Endothelial cell of umbilical vein (primary cell): ENCODE measurements at regions not wholly inside any gene's neighbourhood (a gene's known extent, or its start where the extent isn't known, plus 50 kb on each side); places are given as distances from the start of the nearest gene placed in this dataset.

ENCODE experiments used
- BruUV-seq: library from RNA; stranded (reverse); fragments of 400-500 nt; replicated peaks from 2 replicates; lab custom pipeline; 2021; lab: Mats Ljungman, UMichigan
- CTCF ChIA-PET: fragments of 300-600, 350-600 bp; sonication (Branson Sonifier 250); formaldehyde crosslinking; loops from one replicate; lab custom pipeline; 2021; ENCODE audit warnings: antibody characterized with exemption, inconsistent platforms; lab: Charles Lee
- POLR2A ChIA-PET: fragments of 300-600, 350-600 bp; sonication (Branson Sonifier 250); formaldehyde crosslinking; loops from one replicate; lab custom pipeline; 2021; ENCODE audit warnings: antibody characterized with exemption, inconsistent platforms; lab: Charles Lee
- DNase-seq: peaks from one replicate; pipeline ENCODE4 v3.0.0-alpha.2; 2011; ENCODE audit warnings: low read depth, low spot score
- FAIRE-seq: peaks from 2 replicates; lab custom pipeline; 2011; peaks lifted over from hg19 to GRCh38; lab: Jason Lieb, UNC
- H2AFZ ChIP-seq: 2 replicates; pipeline ENCODE4 v1.6.0; 2012; ENCODE audit warnings: low read depth, low read length, control low read depth, inconsistent platforms
- H3K27ac ChIP-seq: 2 replicates; pipeline ENCODE4 v1.5.1; 2011; ENCODE audit warnings: low read depth, mild to moderate bottlenecking, control low read depth, low read length, moderate library complexity; ENCODE audit not compliant: insufficient read depth
- H3K27me3 ChIP-seq, 2 experiments: 2 replicates each; pipeline versions ENCODE4 v1.6.0 to v1.6.1; 2011; ENCODE audit warnings: low read length in 2 of 2, mixed read lengths in 1 of 2; ENCODE audit not compliant: control insufficient read depth in 2 of 2, insufficient read depth in 2 of 2
- H3K36me3 ChIP-seq, 2 experiments: 2 replicates in 1 of 2; 3 replicates in 1 of 2; pipeline ENCODE4 v1.5.1; 2011; ENCODE audit warnings: low read length in 2 of 2, mild to moderate bottlenecking in 1 of 2, moderate library complexity in 1 of 2; ENCODE audit not compliant: control insufficient read depth in 2 of 2, insufficient read depth in 2 of 2; ENCODE audit errors: extremely low read depth in 1 of 2
- H3K4me1 ChIP-seq: 3 replicates; pipeline ENCODE4 v1.5.1; 2011; ENCODE audit warnings: mild to moderate bottlenecking, low read length; ENCODE audit not compliant: control insufficient read depth, insufficient read depth; ENCODE audit errors: extremely low read depth
- H3K4me2 ChIP-seq: 2 replicates; pipeline ENCODE4 v1.6.1; 2011; ENCODE audit warnings: low read length, control low read depth, mixed read lengths; ENCODE audit not compliant: insufficient read depth
- H3K4me3 ChIP-seq, 3 experiments: fragments of 200-600 bp in 1 of 3; sonication (generic), shearing (Covaris generic) in 1 of 3; replicated peaks in 1 of 3; 2 replicates each; pipeline ENCODE4 v1.5.1; 2011 to 2016; ENCODE audit warnings: control low read depth in 3 of 3, low read length in 3 of 3, mild to moderate bottlenecking in 2 of 3, inconsistent platforms in 1 of 3, low read depth in 1 of 3, moderate library complexity in 1 of 3; ENCODE audit not compliant: insufficient read depth in 1 of 3
- H3K79me2 ChIP-seq: 2 replicates; pipeline ENCODE4 v1.6.0; 2012; ENCODE audit warnings: low read length, inconsistent platforms; ENCODE audit not compliant: control insufficient read depth, insufficient read depth
- H3K9ac ChIP-seq: replicated peaks from 2 replicates; pipeline ENCODE3; 2011; ENCODE audit warnings: low read length, control low read depth; ENCODE audit not compliant: insufficient read depth; ENCODE audit errors: extremely low read depth
- H3K9me1 ChIP-seq: replicated peaks from 3 replicates; pipeline ENCODE4 v1.6.0; 2011; ENCODE audit warnings: mild to moderate bottlenecking, low read length; ENCODE audit not compliant: control insufficient read depth, insufficient read depth; ENCODE audit errors: extremely low read depth
- H3K9me3 ChIP-seq: replicated peaks from 2 replicates; pipeline ENCODE4 v1.5.1; 2012; ENCODE audit warnings: low read length, inconsistent platforms; ENCODE audit not compliant: control insufficient read depth, insufficient read depth
- H4K20me1 ChIP-seq: replicated peaks from 2 replicates; pipeline ENCODE3; 2011; ENCODE audit warnings: mild to moderate bottlenecking, low read length; ENCODE audit not compliant: control insufficient read depth, insufficient read depth; ENCODE audit errors: extremely low read depth
- GATA2 ChIP-seq: IDR thresholded peaks from 2 replicates; pipeline ENCODE4 v1.7.0; 2011; ENCODE audit warnings: low read depth, mild to moderate bottlenecking, moderate library complexity, mixed read lengths, low read length; ENCODE audit not compliant: insufficient read length, insufficient read depth
- JUN ChIP-seq: IDR thresholded peaks from 2 replicates; pipeline ENCODE4 v1.6.1; 2011; ENCODE audit warnings: borderline replicate concordance, low read depth; ENCODE audit not compliant: insufficient read length, insufficient read depth
- POLR2AphosphoS5 ChIP-seq: IDR thresholded peaks from 2 replicates; pipeline ENCODE4 v1.6.1; 2012; ENCODE audit warnings: low read depth, mild to moderate bottlenecking, control low read depth, low read length, moderate library complexity; ENCODE audit not compliant: insufficient read depth
- dilution Hi-C: fragments of 300-500 bp; cut with MboI; formaldehyde crosslinking; loops from one replicate; pipeline ENCODE4 v1.15.0; 2019; ENCODE audit warnings: low sequenced_read_pairs; ENCODE audit not compliant: extremely low pct_ligation_motif_present
- intact Hi-C: fragments of 100-400 bp; cut with micrococcal nuclease; formaldehyde crosslinking; loops from one replicate; pipeline ENCODE4 v1.10.0; 2022
- TF ChIP-seq, protein P1 (sequence below), 2 donors: IDR thresholded peaks; 1 replicate in 1 of 2; 2 replicates in 1 of 2; pipeline ENCODE4 v1.5.1; 2011; ENCODE audit warnings: low read length in 2 of 2, mild to moderate bottlenecking in 2 of 2, moderate library complexity in 2 of 2, control low read depth in 1 of 2, inconsistent platforms in 1 of 2, low read depth in 1 of 2; ENCODE audit not compliant: insufficient read depth in 1 of 2; ENCODE audit errors: extremely low read depth in 1 of 2

DNA sequence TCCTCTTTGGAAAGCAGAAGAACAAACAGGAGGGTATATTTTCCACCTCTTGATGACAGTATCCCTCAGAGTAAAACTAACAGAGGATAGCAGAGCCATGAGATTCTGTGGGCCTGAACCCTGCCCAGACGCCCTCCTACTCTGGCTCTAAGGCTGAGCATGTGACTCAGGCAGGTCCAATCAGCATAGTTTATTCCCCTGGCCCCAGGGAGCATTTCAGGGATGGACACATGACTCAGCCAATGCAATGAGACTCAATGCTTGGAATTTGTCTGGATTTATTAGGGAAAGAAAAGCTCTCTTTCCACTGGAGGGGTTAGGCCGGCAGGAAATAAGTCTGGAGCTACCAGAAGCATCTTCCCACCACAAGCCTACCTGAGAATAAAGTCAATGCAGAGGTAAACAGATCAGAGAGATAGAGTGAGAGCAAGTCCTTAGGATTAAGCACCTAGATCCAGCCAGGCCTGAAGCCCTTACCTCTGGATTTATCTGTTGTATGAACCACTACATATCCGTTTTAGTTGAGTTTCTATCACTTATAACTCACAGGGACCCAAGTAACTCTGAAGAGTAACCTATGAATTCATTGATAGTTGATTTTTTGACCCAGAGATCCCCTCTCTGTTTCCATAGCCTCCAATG lies 68.2 kb upstream of the EYA2 start:
- no peaks in the 10 kb centered on the region for H3K9me1 ChIP-seq
- no peak for FAIRE-seq
- H3K9ac ChIP-seq = no peak overlapping the region
- DNase-seq = no peak
- no peaks in the 10 kb centered on the region for H4K20me1 ChIP-seq
- H3K4me1 ChIP-seq = no peaks in the 10 kb centered on the region
- H3K4me3 ChIP-seq = no peak overlapping the region
- BruUV-seq = no TSS peak
- TF ChIP-seq POLR2AphosphoS5 (no peak), GATA2 (no peak), JUN (no peak)
- TF ChIP-seq, protein P1, sequence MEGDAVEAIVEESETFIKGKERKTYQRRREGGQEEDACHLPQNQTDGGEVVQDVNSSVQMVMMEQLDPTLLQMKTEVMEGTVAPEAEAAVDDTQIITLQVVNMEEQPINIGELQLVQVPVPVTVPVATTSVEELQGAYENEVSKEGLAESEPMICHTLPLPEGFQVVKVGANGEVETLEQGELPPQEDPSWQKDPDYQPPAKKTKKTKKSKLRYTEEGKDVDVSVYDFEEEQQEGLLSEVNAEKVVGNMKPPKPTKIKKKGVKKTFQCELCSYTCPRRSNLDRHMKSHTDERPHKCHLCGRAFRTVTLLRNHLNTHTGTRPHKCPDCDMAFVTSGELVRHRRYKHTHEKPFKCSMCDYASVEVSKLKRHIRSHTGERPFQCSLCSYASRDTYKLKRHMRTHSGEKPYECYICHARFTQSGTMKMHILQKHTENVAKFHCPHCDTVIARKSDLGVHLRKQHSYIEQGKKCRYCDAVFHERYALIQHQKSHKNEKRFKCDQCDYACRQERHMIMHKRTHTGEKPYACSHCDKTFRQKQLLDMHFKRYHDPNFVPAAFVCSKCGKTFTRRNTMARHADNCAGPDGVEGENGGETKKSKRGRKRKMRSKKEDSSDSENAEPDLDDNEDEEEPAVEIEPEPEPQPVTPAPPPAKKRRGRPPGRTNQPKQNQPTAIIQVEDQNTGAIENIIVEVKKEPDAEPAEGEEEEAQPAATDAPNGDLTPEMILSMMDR (IDR thresholded peaks at IDR 0.05; ENCODE audit: extremely low read depth in 1 of 2, insufficient read depth in 1 of 2, low read depth in 1 of 2, low read length in 2 of 2) = no peak
- intact Hi-C loops (no loop called here), dilution Hi-C loops (no loop called here)
- H3K27me3 ChIP-seq = no peaks in the 10 kb centered on the region
- POLR2A ChIA-PET = no interaction called here
- H3K27ac ChIP-seq = no peak overlapping the region
- H3K36me3 ChIP-seq = no peaks in the 10 kb centered on the region
- H2AFZ ChIP-seq = no peak overlapping the region
- H3K9me3 ChIP-seq = no peaks in the 10 kb centered on the region
- CTCF ChIA-PET = no interaction called here
- no peaks in the 10 kb centered on the region for H3K79me2 ChIP-seq
- H3K4me2 ChIP-seq = no peak overlapping the region
